BJ (cell line): ENCODE measurements at regions not wholly inside any gene's neighbourhood (a gene's known extent, or its start where the extent isn't known, plus 50 kb on each side); places are given as distances from the start of the nearest gene placed in this dataset.
A peak's percentile ranks its signal among the peaks of the same experiment; 100 is the strongest.
"Not testable (repeated sequence)": the region's sequence is repeated elsewhere in the genome, so short reads cannot be mapped to it uniquely, and the experiment has no call there.

ENCODE experiments used
- CTCF ChIA-PET: fragments of 350-600 bp; formaldehyde crosslinking; extraction: SDS; loops from one replicate; lab custom pipeline; 2021; ENCODE audit warnings: antibody characterized with exemption, inconsistent platforms; lab: Yijun Ruan, JAX
- POLR2A ChIA-PET: fragments of 300-600 bp; sonication (Branson Sonifier 250); formaldehyde crosslinking; extraction: SDS; loops from one replicate; lab custom pipeline; 2021; ENCODE audit warnings: antibody characterized with exemption; lab: Charles Lee
- DNase-seq: peaks from one replicate; pipeline ENCODE4 v3.0.0-alpha.2; 2011; ENCODE audit warnings: low read depth
- H3K27me3 ChIP-seq: 2 replicates; pipeline ENCODE4 v1.6.0; 2011; ENCODE audit warnings: low read length; ENCODE audit not compliant: control insufficient read depth, insufficient read depth
- H3K36me3 ChIP-seq: 2 replicates; pipeline ENCODE4 v1.5.1; 2011; ENCODE audit warnings: low read length; ENCODE audit not compliant: control insufficient read depth, insufficient read depth
- H3K4me3 ChIP-seq: 2 replicates; pipeline ENCODE4 v1.5.1; 2011; ENCODE audit warnings: low read depth, mild to moderate bottlenecking, control low read depth, low read length

- H3K36me3 ChIP-seq = not testable (repeated sequence)
Observed at GRCh38 chr1:143833376-143833775, 138.4 kb downstream of the FAM72C start.

GRCh38 chr1:143832379-143832716 is 139.4 kb downstream of the FAM72C start:
- H3K4me3 ChIP-seq, H3K36me3 ChIP-seq, POLR2A ChIA-PET, DNase-seq, H3K27me3 ChIP-seq, CTCF ChIA-PET: not testable (repeated sequence)

More at GRCh38 chr1:143833376-143833775, 138.4 kb downstream of the FAM72C start:
- H3K27me3 ChIP-seq, POLR2A ChIA-PET, DNase-seq, CTCF ChIA-PET, H3K4me3 ChIP-seq: not testable (repeated sequence)

GRCh38 chr1:143831479-143832378 is 140.1 kb downstream of the FAM72C start:
- POLR2A ChIA-PET, H3K27me3 ChIP-seq: not testable (repeated sequence)

GRCh38 chr1:143826162-143826561 is 145.6 kb downstream of the FAM72C start:
- POLR2A ChIA-PET, CTCF ChIA-PET, H3K4me3 ChIP-seq, H3K27me3 ChIP-seq, H3K36me3 ChIP-seq, DNase-seq: not testable (repeated sequence)

More at GRCh38 chr1:143831479-143832378, 140.1 kb downstream of the FAM72C start:
- CTCF ChIA-PET, H3K4me3 ChIP-seq, H3K36me3 ChIP-seq, DNase-seq: not testable (repeated sequence)

GRCh38 chr1:143824266-143824665 is 147.5 kb downstream of the FAM72C start:
- DNase-seq, H3K4me3 ChIP-seq, CTCF ChIA-PET, POLR2A ChIA-PET, H3K36me3 ChIP-seq, H3K27me3 ChIP-seq: not testable (repeated sequence)

GRCh38 chr1:143820058-143820457 is 151.7 kb downstream of the FAM72C start:
- POLR2A ChIA-PET = not testable (repeated sequence)

GRCh38 chr1:143816369-143816768 is 155.4 kb downstream of the FAM72C start:
- H3K4me3 ChIP-seq, DNase-seq, H3K36me3 ChIP-seq, H3K27me3 ChIP-seq, CTCF ChIA-PET, POLR2A ChIA-PET: not testable (repeated sequence)

More at GRCh38 chr1:143820058-143820457, 151.7 kb downstream of the FAM72C start:
- H3K27me3 ChIP-seq, CTCF ChIA-PET, H3K4me3 ChIP-seq, H3K36me3 ChIP-seq, DNase-seq: not testable (repeated sequence)

GRCh38 chr1:143805374-143805773 is 166.4 kb downstream of the FAM72C start:
- POLR2A ChIA-PET, DNase-seq, CTCF ChIA-PET, H3K4me3 ChIP-seq, H3K36me3 ChIP-seq, H3K27me3 ChIP-seq: not testable (repeated sequence)

- H3K4me3 ChIP-seq = peak overlapping the region; percentile 24
- CTCF ChIA-PET = not testable (repeated sequence)
Observed at GRCh38 chr1:143804707-143805356, 167.0 kb downstream of the FAM72C start.

GRCh38 chr1:143803927-143804411 is 167.8 kb downstream of the FAM72C start:
- POLR2A ChIA-PET, H3K27me3 ChIP-seq, H3K36me3 ChIP-seq, CTCF ChIA-PET, DNase-seq: not testable (repeated sequence)
- H3K4me3 ChIP-seq = peak overlapping the region; percentile 51

More at GRCh38 chr1:143804707-143805356, 167.0 kb downstream of the FAM72C start:
- H3K36me3 ChIP-seq, POLR2A ChIA-PET, DNase-seq, H3K27me3 ChIP-seq: not testable (repeated sequence)

- CTCF ChIA-PET, H3K4me3 ChIP-seq, POLR2A ChIA-PET, H3K36me3 ChIP-seq, H3K27me3 ChIP-seq, DNase-seq: not testable (repeated sequence)
Observed at GRCh38 chr1:143803095-143803494, 168.7 kb downstream of the FAM72C start.

GRCh38 chr1:143799568-143800187 is 172.1 kb downstream of the FAM72C start:
- H3K36me3 ChIP-seq, POLR2A ChIA-PET, DNase-seq, H3K4me3 ChIP-seq, CTCF ChIA-PET, H3K27me3 ChIP-seq: not testable (repeated sequence)
